K562 (cell line): ENCODE measurements at regions not wholly inside any gene's neighbourhood (a gene's known extent, or its start where the extent isn't known, plus 50 kb on each side); places are given as distances from the start of the nearest gene placed in this dataset.

Experiments used
- ATAC-seq: fragments of 200-7000 bp; cut with Tn5 transposase; 3 replicates; pipeline ENCODE4 v1.9.1; 2020; ENCODE audit warnings: moderate library complexity
- BruUV-seq: library from RNA; stranded (reverse); fragments of 400-500 nt; replicated peaks from 2 replicates; lab custom pipeline; 2021; lab: Mats Ljungman, UMichigan
- CTCF ChIA-PET: fragments of 300-600 bp; formaldehyde crosslinking; extraction: SDS; loops from one replicate; lab custom pipeline; 2021; ENCODE audit warnings: low intra/inter-chr PET ratio; lab: Yijun Ruan, JAX
- POLR2A ChIA-PET: fragments of 300-600, 350-650 bp; sonication (Branson Sonifier 250); formaldehyde crosslinking; extraction: SDS; loops from one replicate; lab custom pipeline; 2021; ENCODE audit warnings: antibody characterized with exemption, inconsistent platforms; lab: Yijun Ruan, JAX
- DNase-seq, 4 experiments: peaks; one replicate each; pipeline versions ENCODE4 v3.0.0 to v3.0.0-alpha.2; 2011 to 2018; ENCODE audit warnings: low spot score in 3 of 4, mixed read lengths in 3 of 4; ENCODE audit errors: extremely low read depth in 1 of 4
- FAIRE-seq: peaks from 2 replicates; lab custom pipeline; 2011; peaks lifted over from hg19 to GRCh38; lab: Jason Lieb, UNC
- H2AFZ ChIP-seq: 2 replicates; pipeline ENCODE4 v1.6.0; 2011; ENCODE audit warnings: low read depth, low read length, control low read depth, inconsistent platforms
- H3K27ac ChIP-seq: fragments of 200-600 bp; 3 replicates; pipeline ENCODE4 v1.8.0; 2011; ENCODE audit warnings: low read depth, mild to moderate bottlenecking, control low read depth, inconsistent platforms, low read length, moderate library complexity, mixed read lengths; ENCODE audit errors: extremely low read depth
- H3K27me3 ChIP-seq, 2 experiments: fragments of 300-600 bp in 1 of 2; 2 replicates in 1 of 2; 3 replicates in 1 of 2; pipeline versions ENCODE4 v1.6.0 to v1.8.0; 2011; ENCODE audit warnings: inconsistent platforms in 2 of 2, low read length in 2 of 2, mild to moderate bottlenecking in 1 of 2, mixed read lengths in 1 of 2, moderate library complexity in 1 of 2; ENCODE audit not compliant: control insufficient read depth in 2 of 2, insufficient read depth in 2 of 2
- H3K36me3 ChIP-seq: fragments of 300-600 bp; 3 replicates; pipeline ENCODE4 v1.8.0; 2011; ENCODE audit warnings: mild to moderate bottlenecking, low read length, inconsistent platforms; ENCODE audit not compliant: control insufficient read depth, insufficient read depth
- H3K4me1 ChIP-seq, 2 experiments: fragments of 200-600 bp in 1 of 2; replicated peaks in 1 of 2; 2 replicates in 1 of 2; 3 replicates in 1 of 2; pipeline versions ENCODE4 v1.5.1 to v1.8.0; 2011; ENCODE audit warnings: inconsistent platforms in 2 of 2, low read length in 2 of 2, mild to moderate bottlenecking in 1 of 2, mixed read lengths in 1 of 2, moderate library complexity in 1 of 2; ENCODE audit not compliant: control insufficient read depth in 2 of 2, insufficient read depth in 2 of 2
- H3K4me2 ChIP-seq: 2 replicates; pipeline ENCODE4 v1.6.1; 2011; ENCODE audit warnings: low read length, control low read depth, inconsistent platforms, mixed read lengths; ENCODE audit not compliant: insufficient read depth
- H3K4me3 ChIP-seq: fragments of 200-600 bp; sonication (generic), shearing (Covaris generic); 2 replicates; pipeline ENCODE4 v1.5.1; 2016; ENCODE audit warnings: control low read depth, inconsistent platforms
- H3K79me2 ChIP-seq: fragments of 200-600 bp; 3 replicates; pipeline ENCODE4 v1.8.0; 2011; ENCODE audit warnings: low read length, inconsistent platforms; ENCODE audit not compliant: control insufficient read depth, insufficient read depth
- H3K9ac ChIP-seq, 2 experiments: 2 replicates each; pipeline versions ENCODE4 v1.6.0 to v1.6.1; 2011; ENCODE audit warnings: low read depth in 2 of 2, low read length in 2 of 2, control low read depth in 1 of 2, inconsistent platforms in 1 of 2, mild to moderate bottlenecking in 1 of 2, mixed read lengths in 1 of 2; ENCODE audit not compliant: insufficient read depth in 1 of 2
- H3K9me1 ChIP-seq: one replicate; pipeline ENCODE4 v1.6.0; 2011; ENCODE audit warnings: inconsistent platforms, mild to moderate bottlenecking, low read length, moderate library complexity; ENCODE audit not compliant: control insufficient read depth, insufficient read depth
- H3K9me3 ChIP-seq: replicated peaks from 2 replicates; pipeline ENCODE4 v1.5.1; 2011; ENCODE audit warnings: low read depth, low read length, inconsistent platforms; ENCODE audit not compliant: control insufficient read depth, insufficient read depth
- H4K20me1 ChIP-seq: replicated peaks from 2 replicates; pipeline ENCODE4 v1.6.1; 2011; ENCODE audit warnings: low read length, inconsistent platforms, mixed read lengths; ENCODE audit not compliant: control insufficient read depth, insufficient read depth
- BRD9 ChIP-seq: fragments of 450-650 bp; IDR thresholded peaks from 2 replicates; pipeline ENCODE4 v1.6.1; 2018; ENCODE audit warnings: low read depth; ENCODE audit not compliant: partially characterized antibody
- ETS2 ChIP-seq: IDR thresholded peaks from 2 replicates; pipeline ENCODE4 v1.6.1; 2016; ENCODE audit warnings: borderline replicate concordance, missing genetic modification characterization, mild to moderate bottlenecking, moderate library complexity, missing compliant biosample characterization; ENCODE audit not compliant: poor library complexity, severe bottlenecking
- HMBOX1 ChIP-seq: sonication (generic); IDR thresholded peaks from 2 replicates; pipeline ENCODE4 v1.6.1; 2016
- PREB ChIP-seq: sonication (generic); formaldehyde crosslinking; IDR thresholded peaks from 2 replicates; pipeline ENCODE4 v1.8.1; 2023; ENCODE audit warnings: mild to moderate bottlenecking, missing genetic modification reagents
- ZBTB33 ChIP-seq: sonication (generic); formaldehyde crosslinking; IDR thresholded peaks from 2 replicates; pipeline ENCODE4 v1.8.1; 2023; ENCODE audit warnings: mild to moderate bottlenecking, missing genetic modification reagents
- ZNF133 ChIP-seq: fragments of 250-450 bp; sonication (Bioruptor Pico); IDR thresholded peaks from 2 replicates; pipeline ENCODE4 v1.4.0; 2020; ENCODE audit warnings: mild to moderate bottlenecking
- ZNF764 ChIP-seq: fragments of 250-450 bp; sonication (Bioruptor Pico); IDR thresholded peaks from 2 replicates; pipeline ENCODE4 v1.4.0; 2020; ENCODE audit warnings: low read depth, mild to moderate bottlenecking, moderate library complexity
- WGBS: fragments of 100-300 bp; shearing (Covaris generic); methylation state at CpG from one replicate; pipeline ENCODE4 v1.1.6; 2016; ENCODE audit warnings: low coverage, mixed read lengths; ENCODE audit not compliant: insufficient coverage; ENCODE audit errors: missing lambda C conversion rate; 5-methylcytosine and 5-hydroxymethylcytosine counted together
- in situ Hi-C: fragments of 300-500 bp; cut with MboI; formaldehyde crosslinking; loops from 4 replicates; pipeline ENCODE4 v1.15.0; 2018; ENCODE audit warnings: inconsistent platforms, mixed read lengths
- intact Hi-C: fragments of 100-400 bp; cut with micrococcal nuclease; formaldehyde crosslinking; loops from 2 replicates; pipeline ENCODE4 v1.14.2; 2022

- no peak for TF ChIP-seq ETS2 (tag)
- no peak for TF ChIP-seq ZBTB33
- no peak for TF ChIP-seq BRD9
- no peak for TF ChIP-seq ZNF764 (CRISPR knock-in tag)
- no peak for TF ChIP-seq ZNF133
Observed at GRCh38 chr16:86848821-86849220, 270.5 kb downstream of the FOXL1 start (continued).

- H4K20me1 ChIP-seq, result no peaks in the 10 kb centered on the region; the same call in 1 of the 2 replicates
- BruUV-seq, result no TSS peak
- no peaks in the 10 kb centered on the region for H3K36me3 ChIP-seq
- WGBS, result 0% methylated on average over 12 of the region's 12 CpGs
- ChIA-PET CTCF (no interaction called here), POLR2A (interaction anchor here (0.6 to 0.8 kb wide), 2 partner anchors 252 to 340 kb away, joined by 3 read pairs; no protein-coding TSS in a partner anchor)
- intact Hi-C loops (no loop called here), in situ Hi-C loops (no loop called here)
- no peak overlapping the region for H3K27ac ChIP-seq
- H3K4me2 ChIP-seq, result no peak overlapping the region
- FAIRE-seq (no peak), DNase-seq (no peak), ATAC-seq (no peak)
- H2AFZ ChIP-seq, result no peak overlapping the region
- no peaks in the 10 kb centered on the region for H3K9me1 ChIP-seq
- H3K4me3 ChIP-seq, result no peak overlapping the region
- H3K4me1 ChIP-seq, result no peaks in the 10 kb centered on the region
- H3K79me2 ChIP-seq, result no peaks in the 10 kb centered on the region
- peaks cover 3 to 22% of the 10 kb centered on the region in 2 experiments; a peak in 3 of 5 replicates for H3K27me3 ChIP-seq
- H3K9me3 ChIP-seq, result no peaks in the 10 kb centered on the region
- H3K9ac ChIP-seq, result no peak overlapping the region
- TF ChIP-seq HMBOX1 (no peak), PREB (CRISPR knock-in tag) (no peak)
Observed at GRCh38 chr16:86850670-86851069, 272.3 kb downstream of the FOXL1 start.
